ENCODE measurements at regions not wholly inside any gene's neighbourhood (a gene's known extent, or its start where the extent isn't known, plus 50 kb on each side); places are given as distances from the start of the nearest gene placed in this dataset.

- TF ChIP-seq USF1 (IDR thresholded peaks at IDR 0.05) = no peak
- TF ChIP-seq, protein P1, sequence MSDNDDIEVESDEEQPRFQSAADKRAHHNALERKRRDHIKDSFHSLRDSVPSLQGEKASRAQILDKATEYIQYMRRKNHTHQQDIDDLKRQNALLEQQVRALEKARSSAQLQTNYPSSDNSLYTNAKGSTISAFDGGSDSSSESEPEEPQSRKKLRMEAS (IDR thresholded peaks at IDR 0.05) = no peak
- no peak for TF ChIP-seq EP300 (IDR thresholded peaks at IDR 0.05; ENCODE audit: borderline replicate concordance)
- no peak for TF ChIP-seq RAD21 (IDR thresholded peaks at IDR 0.05; ENCODE audit: low read depth)
- no peak for TF ChIP-seq NFIC (IDR thresholded peaks at IDR 0.05)
- no peak for TF ChIP-seq ZBTB7A (IDR thresholded peaks at IDR 0.05; ENCODE audit: low read depth)
- no peak for TF ChIP-seq CEBPB (IDR thresholded peaks at IDR 0.05)
- TF ChIP-seq TAF1 (IDR thresholded peaks at IDR 0.05; ENCODE audit: low read depth) = no peak
- TF ChIP-seq TCF12 (IDR thresholded peaks at IDR 0.05; ENCODE audit: low read depth) = no peak
- no peak for TF ChIP-seq FOXM1 (IDR thresholded peaks at IDR 0.05; ENCODE audit: borderline replicate concordance, low read depth)
- no peak for TF ChIP-seq YY1 (IDR thresholded peaks at IDR 0.05; ENCODE audit: low read depth)
- TF ChIP-seq EGR1 (IDR thresholded peaks at IDR 0.05) = no peak
Observed at GRCh38 chr2:20148426-20148922, 76.5 kb downstream of the SDC1 start.

Measured in Ishikawa (cell line).